HK-2 (cell line): ENCODE measurements at regions not wholly inside any gene's neighbourhood (a gene's known extent, or its start where the extent isn't known, plus 50 kb on each side); places are given as distances from the start of the nearest gene placed in this dataset.
"Not testable (repeated sequence)": the region's sequence is repeated elsewhere in the genome, so short reads cannot be mapped to it uniquely, and the experiment has no call there.

Experiments used
- DNase-seq: peaks from one replicate; pipeline ENCODE4 v3.0.0-alpha.2; 2018; ENCODE audit not compliant: unreplicated experiment

GRCh38 chr9:115880221-115880885, 273.2 kb upstream of the PAPPA start:
- DNase-seq: no peak

GRCh38 chr9:115882911-115883310, 270.7 kb upstream of the PAPPA start:
- DNase-seq: no peak

- peak; percentile 43 for DNase-seq
Observed at GRCh38 chr9:115883467-115884329, 269.9 kb upstream of the PAPPA start.

GRCh38 chr9:115884846-115885245, 268.7 kb upstream of the PAPPA start:
- no peak for DNase-seq

GRCh38 chr9:115888131-115888530, 265.5 kb upstream of the PAPPA start:
- DNase-seq: no peak

- DNase-seq: no peak
Observed at GRCh38 chr9:115891929-115892328, 261.7 kb upstream of the PAPPA start.

- DNase-seq: not testable (repeated sequence)
Observed at GRCh38 chr9:115898478-115898877, 255.1 kb upstream of the PAPPA start.

GRCh38 chr9:115900698-115901097, 252.9 kb upstream of the PAPPA start:
- DNase-seq: no peak

GRCh38 chr9:115910959-115911358, 242.6 kb upstream of the PAPPA start:
- DNase-seq: no peak

GRCh38 chr9:115912086-115912485, 241.5 kb upstream of the PAPPA start:
- DNase-seq: no peak

- DNase-seq: no peak
Observed at GRCh38 chr9:115913696-115914095, 239.9 kb upstream of the PAPPA start.

- DNase-seq: no peak
Observed at GRCh38 chr9:115914291-115914690, 239.3 kb upstream of the PAPPA start.

GRCh38 chr9:115921301-115921700, 232.3 kb upstream of the PAPPA start:
- no peak for DNase-seq

GRCh38 chr9:115922444-115922843, 231.1 kb upstream of the PAPPA start:
- no peak for DNase-seq

GRCh38 chr9:115923410-115923809, 230.2 kb upstream of the PAPPA start:
- no peak for DNase-seq

GRCh38 chr9:115923903-115924668, 229.5 kb upstream of the PAPPA start:
- DNase-seq: no peak

GRCh38 chr9:115924669-115924987, 229.0 kb upstream of the PAPPA start:
- no peak for DNase-seq

GRCh38 chr9:115925424-115925823, 228.2 kb upstream of the PAPPA start:
- no peak for DNase-seq

GRCh38 chr9:115930472-115930871, 223.1 kb upstream of the PAPPA start:
- no peak for DNase-seq

GRCh38 chr9:115938479-115938878, 215.1 kb upstream of the PAPPA start:
- DNase-seq: no peak

GRCh38 chr9:115939065-115939765, 214.4 kb upstream of the PAPPA start:
- DNase-seq: no peak
